ENCODE measurements at regions not wholly inside any gene's neighbourhood (a gene's known extent, or its start where the extent isn't known, plus 50 kb on each side); places are given as distances from the start of the nearest gene placed in this dataset.

DNA sequence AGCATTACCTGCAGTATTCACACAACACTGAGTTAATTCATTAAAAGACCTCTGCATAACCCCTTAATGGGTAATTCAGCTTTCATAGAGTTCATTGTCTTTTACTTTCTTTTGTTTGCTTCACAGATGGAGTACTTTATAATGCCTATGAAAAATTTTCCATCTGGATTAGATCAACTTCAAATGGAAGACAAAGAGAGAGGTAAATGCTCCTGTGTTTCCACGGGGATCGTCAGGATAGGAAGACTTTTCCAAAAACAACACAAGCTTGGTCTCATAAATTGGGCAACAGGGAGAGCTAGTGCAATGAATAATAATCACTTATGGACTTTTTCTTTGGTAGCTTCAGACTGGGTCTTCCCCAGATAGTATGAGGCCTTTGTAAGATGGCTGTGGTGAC lies 100.7 kb downstream of the ICOS start:
- TF ChIP-seq, protein P1, sequence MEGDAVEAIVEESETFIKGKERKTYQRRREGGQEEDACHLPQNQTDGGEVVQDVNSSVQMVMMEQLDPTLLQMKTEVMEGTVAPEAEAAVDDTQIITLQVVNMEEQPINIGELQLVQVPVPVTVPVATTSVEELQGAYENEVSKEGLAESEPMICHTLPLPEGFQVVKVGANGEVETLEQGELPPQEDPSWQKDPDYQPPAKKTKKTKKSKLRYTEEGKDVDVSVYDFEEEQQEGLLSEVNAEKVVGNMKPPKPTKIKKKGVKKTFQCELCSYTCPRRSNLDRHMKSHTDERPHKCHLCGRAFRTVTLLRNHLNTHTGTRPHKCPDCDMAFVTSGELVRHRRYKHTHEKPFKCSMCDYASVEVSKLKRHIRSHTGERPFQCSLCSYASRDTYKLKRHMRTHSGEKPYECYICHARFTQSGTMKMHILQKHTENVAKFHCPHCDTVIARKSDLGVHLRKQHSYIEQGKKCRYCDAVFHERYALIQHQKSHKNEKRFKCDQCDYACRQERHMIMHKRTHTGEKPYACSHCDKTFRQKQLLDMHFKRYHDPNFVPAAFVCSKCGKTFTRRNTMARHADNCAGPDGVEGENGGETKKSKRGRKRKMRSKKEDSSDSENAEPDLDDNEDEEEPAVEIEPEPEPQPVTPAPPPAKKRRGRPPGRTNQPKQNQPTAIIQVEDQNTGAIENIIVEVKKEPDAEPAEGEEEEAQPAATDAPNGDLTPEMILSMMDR (IDR thresholded peaks at IDR 0.05) = no peak
- no peak for TF ChIP-seq POLR2A (IDR thresholded peaks at IDR 0.05)
